ENCODE measurements at regions not wholly inside any gene's neighbourhood (a gene's known extent, or its start where the extent isn't known, plus 50 kb on each side); places are given as distances from the start of the nearest gene placed in this dataset.

DNA sequence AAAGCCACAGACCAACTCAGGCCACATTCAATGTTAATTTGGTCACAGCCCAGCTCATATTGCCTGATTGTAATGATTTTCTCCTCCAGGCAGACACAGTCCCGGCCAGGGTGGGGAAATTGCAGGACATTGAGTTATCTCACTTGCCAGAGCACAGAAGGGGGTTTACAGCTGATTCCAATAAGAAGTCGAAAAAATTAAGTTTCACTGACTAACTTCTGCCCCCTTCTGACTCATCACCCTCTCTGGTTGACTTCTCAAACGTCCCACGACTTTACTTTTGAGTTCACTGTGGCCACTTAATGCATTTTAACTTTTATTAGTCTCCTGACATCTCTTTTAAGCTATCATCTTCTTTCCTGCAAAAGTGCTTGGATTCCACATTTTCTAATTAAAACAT, 321.4 kb upstream of the WWC1 start:
- TF ChIP-seq, protein P1, sequence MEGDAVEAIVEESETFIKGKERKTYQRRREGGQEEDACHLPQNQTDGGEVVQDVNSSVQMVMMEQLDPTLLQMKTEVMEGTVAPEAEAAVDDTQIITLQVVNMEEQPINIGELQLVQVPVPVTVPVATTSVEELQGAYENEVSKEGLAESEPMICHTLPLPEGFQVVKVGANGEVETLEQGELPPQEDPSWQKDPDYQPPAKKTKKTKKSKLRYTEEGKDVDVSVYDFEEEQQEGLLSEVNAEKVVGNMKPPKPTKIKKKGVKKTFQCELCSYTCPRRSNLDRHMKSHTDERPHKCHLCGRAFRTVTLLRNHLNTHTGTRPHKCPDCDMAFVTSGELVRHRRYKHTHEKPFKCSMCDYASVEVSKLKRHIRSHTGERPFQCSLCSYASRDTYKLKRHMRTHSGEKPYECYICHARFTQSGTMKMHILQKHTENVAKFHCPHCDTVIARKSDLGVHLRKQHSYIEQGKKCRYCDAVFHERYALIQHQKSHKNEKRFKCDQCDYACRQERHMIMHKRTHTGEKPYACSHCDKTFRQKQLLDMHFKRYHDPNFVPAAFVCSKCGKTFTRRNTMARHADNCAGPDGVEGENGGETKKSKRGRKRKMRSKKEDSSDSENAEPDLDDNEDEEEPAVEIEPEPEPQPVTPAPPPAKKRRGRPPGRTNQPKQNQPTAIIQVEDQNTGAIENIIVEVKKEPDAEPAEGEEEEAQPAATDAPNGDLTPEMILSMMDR (conservative IDR thresholded peaks at IDR 0.05; ENCODE audit: low read length) = no peak
- TF ChIP-seq EZH2phosphoT487 (IDR thresholded peaks at IDR 0.05; ENCODE audit: borderline replicate concordance, low read depth, low read length) = no peak
